Erythroblast (primary cell): ENCODE measurements at regions not wholly inside any gene's neighbourhood (a gene's known extent, or its start where the extent isn't known, plus 50 kb on each side); places are given as distances from the start of the nearest gene placed in this dataset.

ENCODE experiments used
- GATA1 ChIP-seq: IDR thresholded peaks from 2 replicates; pipeline ENCODE4 v1.6.1; 2011; ENCODE audit warnings: low read depth, mild to moderate bottlenecking, control low read depth, low read length, moderate library complexity
- POLR2A ChIP-seq: IDR thresholded peaks from 2 replicates; pipeline ENCODE4 v1.6.1; 2011; ENCODE audit warnings: mild to moderate bottlenecking, low read length

DNA sequence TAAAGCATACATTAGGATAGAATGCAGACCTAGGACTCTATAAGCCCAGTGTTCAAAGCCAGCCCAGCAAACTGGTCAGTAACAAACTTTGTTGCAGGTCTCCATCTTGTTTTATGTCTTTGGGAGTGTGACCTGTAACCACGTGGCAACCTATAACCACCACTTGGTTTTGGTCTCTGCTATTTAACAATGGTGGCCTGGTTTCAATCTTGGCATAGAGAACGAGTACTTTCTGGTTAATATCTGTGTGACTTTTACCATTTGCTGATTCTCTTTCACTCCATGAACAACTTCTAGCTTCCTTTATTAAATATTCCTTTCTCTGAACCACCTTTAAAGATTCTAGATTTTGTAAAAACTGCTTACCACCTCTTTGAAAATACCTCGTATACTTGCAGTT, 118.5 kb downstream of the KCNS3 start:
- TF ChIP-seq POLR2A (no peak), GATA1 (no peak)
